Smooth muscle cell (in vitro differentiated cells): ENCODE measurements at regions not wholly inside any gene's neighbourhood (a gene's known extent, or its start where the extent isn't known, plus 50 kb on each side); places are given as distances from the start of the nearest gene placed in this dataset.

Experiments
- DNase-seq: peaks from one replicate; lab custom pipeline; 2025; ENCODE audit not compliant: unreplicated experiment; lab: John Stamatoyannopoulos, UW
- H2AFZ ChIP-seq: fragments of 200-600 bp; sonication (generic); 2 replicates; pipeline ENCODE4 v1.6.0; 2016; ENCODE audit warnings: antibody characterized with exemption, low read depth, mild to moderate bottlenecking
- H3F3A ChIP-seq: fragments of 200-600 bp; sonication (generic); 2 replicates; pipeline ENCODE4 v1.6.0; 2017; ENCODE audit warnings: antibody characterized with exemption, low read depth
- H3K27ac ChIP-seq: fragments of 200-600 bp; sonication (generic); 2 replicates; pipeline ENCODE4 v1.5.1; 2016; ENCODE audit warnings: low read depth, mild to moderate bottlenecking
- H3K27me3 ChIP-seq: fragments of 200-600 bp; sonication (generic); 2 replicates; pipeline ENCODE4 v1.6.1; 2016; ENCODE audit warnings: low read depth, mild to moderate bottlenecking
- H3K36me3 ChIP-seq: fragments of 200-600 bp; sonication (generic); 2 replicates; pipeline ENCODE4 v1.5.1; 2016; ENCODE audit warnings: low read depth
- H3K4me1 ChIP-seq: fragments of 200-600 bp; sonication (generic); 2 replicates; pipeline ENCODE4 v1.5.1; 2016; ENCODE audit warnings: low read depth
- H3K4me2 ChIP-seq: fragments of 200-600 bp; sonication (generic); 2 replicates; pipeline ENCODE4 v1.6.0; 2016; ENCODE audit warnings: mild to moderate bottlenecking
- H3K4me3 ChIP-seq: fragments of 200-600 bp; sonication (generic); 2 replicates; pipeline ENCODE4 v1.5.1; 2016; ENCODE audit warnings: mild to moderate bottlenecking
- H3K79me2 ChIP-seq: fragments of 200-600 bp; sonication (generic); 2 replicates; pipeline ENCODE4 v1.6.0; 2016; ENCODE audit warnings: low read depth, mild to moderate bottlenecking
- H3K9ac ChIP-seq: fragments of 200-600 bp; sonication (generic); 2 replicates; pipeline ENCODE4 v1.6.0; 2016; ENCODE audit warnings: low read depth
- H3K9me3 ChIP-seq: fragments of 200-600 bp; sonication (generic); replicated peaks from 2 replicates; pipeline ENCODE4 v1.5.1; 2016; ENCODE audit warnings: low read depth
- H4K20me1 ChIP-seq: fragments of 200-600 bp; sonication (generic); 2 replicates; pipeline ENCODE4 v1.6.0; 2016; ENCODE audit warnings: low read depth
- WGBS: methylation state at CpG from one replicate; pipeline ENCODE4 v1.1.7; 2016; ENCODE audit warnings: low lambda C conversion rate; 5-methylcytosine and 5-hydroxymethylcytosine counted together
- TF ChIP-seq, protein P1 (sequence below): fragments of 200-600 bp; sonication (generic); IDR thresholded peaks from 2 replicates; pipeline ENCODE4 v1.5.1; 2017; ENCODE audit warnings: borderline replicate concordance, mild to moderate bottlenecking, antibody characterized with exemption; ENCODE audit not compliant: insufficient read depth, poor library complexity, severe bottlenecking

DNA sequence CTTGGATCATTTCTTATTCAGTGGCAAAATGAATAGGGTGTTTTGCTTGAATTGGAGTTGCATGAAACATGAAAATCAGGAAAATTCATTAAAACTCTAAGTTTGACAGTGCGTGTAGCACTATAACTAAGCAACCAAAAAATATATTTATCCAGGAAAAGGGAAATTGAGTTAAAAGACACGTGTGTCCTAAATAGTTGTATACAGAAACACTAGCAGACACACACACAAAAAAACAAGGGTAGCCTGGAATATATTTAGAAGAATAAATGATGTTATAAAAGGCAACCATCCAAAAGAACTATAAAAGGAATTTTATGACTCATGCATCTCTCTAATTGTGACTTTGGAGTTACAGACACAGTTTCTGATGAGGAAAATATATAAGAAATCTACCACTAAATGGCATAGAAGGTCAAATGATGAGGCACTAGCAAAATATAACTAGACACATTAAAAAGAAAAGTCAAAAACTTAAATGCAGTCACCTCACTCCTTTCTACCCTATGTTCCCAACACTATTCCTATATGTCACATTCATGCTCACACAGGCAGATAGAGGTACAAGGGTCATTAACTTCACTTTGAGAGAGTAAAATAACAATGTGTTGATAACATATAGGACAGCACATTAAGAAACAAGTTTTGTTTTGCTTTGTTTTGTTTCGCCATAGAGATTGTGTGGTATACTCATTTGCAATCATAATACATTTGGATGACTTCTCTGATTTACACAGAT is 793.6 kb upstream of the INTU start:
- Histone ChIP-seq H3K9ac (no peak overlapping the region), H3K27ac (no peak overlapping the region), H3K79me2 (no peaks in the 10 kb centered on the region), H3K4me2 (no peak overlapping the region), H2AFZ (no peak overlapping the region), H3K4me3 (no peak overlapping the region), H3K27me3 (no peaks in the 10 kb centered on the region), H3F3A (no peaks in the 10 kb centered on the region), H4K20me1 (no peaks in the 10 kb centered on the region), H3K36me3 (no peaks in the 10 kb centered on the region), H3K9me3 (no peaks in the 10 kb centered on the region), H3K4me1 (no peaks in the 10 kb centered on the region)
- WGBS, result 90% methylated on average over 3 of the region's 3 CpGs
- no peak for DNase-seq
- TF ChIP-seq, protein P1, sequence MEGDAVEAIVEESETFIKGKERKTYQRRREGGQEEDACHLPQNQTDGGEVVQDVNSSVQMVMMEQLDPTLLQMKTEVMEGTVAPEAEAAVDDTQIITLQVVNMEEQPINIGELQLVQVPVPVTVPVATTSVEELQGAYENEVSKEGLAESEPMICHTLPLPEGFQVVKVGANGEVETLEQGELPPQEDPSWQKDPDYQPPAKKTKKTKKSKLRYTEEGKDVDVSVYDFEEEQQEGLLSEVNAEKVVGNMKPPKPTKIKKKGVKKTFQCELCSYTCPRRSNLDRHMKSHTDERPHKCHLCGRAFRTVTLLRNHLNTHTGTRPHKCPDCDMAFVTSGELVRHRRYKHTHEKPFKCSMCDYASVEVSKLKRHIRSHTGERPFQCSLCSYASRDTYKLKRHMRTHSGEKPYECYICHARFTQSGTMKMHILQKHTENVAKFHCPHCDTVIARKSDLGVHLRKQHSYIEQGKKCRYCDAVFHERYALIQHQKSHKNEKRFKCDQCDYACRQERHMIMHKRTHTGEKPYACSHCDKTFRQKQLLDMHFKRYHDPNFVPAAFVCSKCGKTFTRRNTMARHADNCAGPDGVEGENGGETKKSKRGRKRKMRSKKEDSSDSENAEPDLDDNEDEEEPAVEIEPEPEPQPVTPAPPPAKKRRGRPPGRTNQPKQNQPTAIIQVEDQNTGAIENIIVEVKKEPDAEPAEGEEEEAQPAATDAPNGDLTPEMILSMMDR, result no peak

DNA sequence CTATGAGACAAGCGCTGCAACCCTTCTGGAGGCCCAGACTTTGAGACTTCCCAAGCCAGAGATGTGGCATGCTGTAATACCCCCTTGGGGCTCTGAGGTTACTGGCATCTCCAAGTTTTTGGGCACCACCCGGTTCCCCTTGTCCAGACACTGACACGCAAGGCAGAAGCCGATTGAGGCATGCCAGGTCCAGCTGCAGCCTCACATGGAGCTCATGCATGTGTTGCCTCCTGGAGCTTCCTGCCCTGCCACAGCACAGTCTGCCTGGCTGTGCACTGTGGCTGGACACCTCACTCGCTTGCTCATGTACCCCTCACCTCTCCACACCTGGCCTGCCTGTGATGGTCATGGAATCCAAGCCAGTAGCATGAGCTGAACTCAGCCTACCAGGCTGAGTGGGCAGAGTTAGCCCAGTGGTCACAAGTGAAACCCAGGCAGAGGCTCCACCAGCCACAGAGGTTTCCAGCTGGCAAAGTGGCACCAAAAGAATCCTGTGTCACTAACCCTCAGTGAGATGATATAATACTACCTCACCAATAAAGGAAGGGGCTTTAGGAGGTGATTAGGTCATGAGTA is 789.2 kb upstream of the INTU start:
- Histone ChIP-seq H3K4me2 (no peak overlapping the region), H3K27me3 (no peaks in the 10 kb centered on the region), H2AFZ (no peak overlapping the region), H3F3A (no peaks in the 10 kb centered on the region), H3K4me1 (no peaks in the 10 kb centered on the region), H4K20me1 (no peaks in the 10 kb centered on the region), H3K27ac (no peak overlapping the region), H3K9me3 (no peaks in the 10 kb centered on the region), H3K79me2 (no peaks in the 10 kb centered on the region), H3K9ac (no peak overlapping the region), H3K36me3 (no peaks in the 10 kb centered on the region), H3K4me3 (no peak overlapping the region)
- TF ChIP-seq, protein P1, result no peak
- WGBS, result 99% methylated on average over 4 of the region's 5 CpGs
- DNase-seq, result no peak

DNA sequence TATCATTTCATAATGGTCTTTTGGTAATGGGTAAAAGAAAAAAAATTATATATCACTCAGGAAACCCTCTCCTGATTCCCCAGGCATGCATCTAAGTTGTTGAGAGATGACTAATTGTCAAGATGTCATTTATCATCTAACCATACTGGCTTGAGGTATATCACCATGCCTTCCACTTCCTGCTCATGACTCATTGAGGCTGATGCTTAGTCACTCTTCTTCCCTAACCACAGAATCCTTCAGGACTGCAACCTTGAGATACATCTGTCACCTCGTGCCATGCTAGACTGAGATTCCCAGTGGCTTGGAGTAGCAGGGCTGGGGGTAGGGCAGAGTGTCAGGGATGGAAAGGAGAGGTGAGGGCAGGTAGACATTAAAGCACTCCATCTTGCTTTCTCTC is 782.5 kb upstream of the INTU start:
- H3K9ac ChIP-seq, result no peak overlapping the region
- no peaks in the 10 kb centered on the region for H3K36me3 ChIP-seq
- no peaks in the 10 kb centered on the region for H3K9me3 ChIP-seq
- peak overlapping the region; percentile 72 for H3K4me2 ChIP-seq
- H2AFZ ChIP-seq, result no peak overlapping the region
- peak overlapping the region; percentile 64 for H3K27ac ChIP-seq
- no peaks in the 10 kb centered on the region for H3K27me3 ChIP-seq
- H3K4me1 ChIP-seq, result peaks cover 12% of the 10 kb centered on the region
- H3K79me2 ChIP-seq, result no peaks in the 10 kb centered on the region
- TF ChIP-seq, protein P1, result no peak
- no peaks in the 10 kb centered on the region for H4K20me1 ChIP-seq
- H3K4me3 ChIP-seq, result no peak overlapping the region
- H3F3A ChIP-seq, result no peaks in the 10 kb centered on the region
- WGBS, result 0% methylated on average over 1 of the region's 1 CpG
- DNase-seq, result no peak

DNA sequence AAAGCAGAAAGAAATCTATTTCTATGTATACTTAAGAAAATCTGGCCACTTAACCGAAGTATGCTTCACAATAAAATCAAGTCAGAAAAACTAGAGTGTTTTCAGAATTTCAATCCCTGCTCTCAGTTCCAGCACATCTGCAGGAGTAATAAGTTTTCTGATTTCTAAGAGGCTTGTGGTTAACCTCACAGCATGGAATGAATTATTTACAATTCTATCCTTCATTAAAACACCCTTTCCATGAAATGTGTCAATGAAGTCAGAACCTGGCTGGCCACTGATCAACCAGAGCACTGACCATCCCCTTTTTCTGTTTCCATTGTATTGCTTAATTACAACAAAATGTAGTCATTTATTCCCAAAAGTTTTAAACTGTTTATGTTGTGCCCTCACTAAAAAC is 781.4 kb upstream of the INTU start:
- no peak for DNase-seq
- H3K27ac ChIP-seq, result peak overlapping the region; percentile 61

More for the DNA sequence above, 781.4 kb upstream of the INTU start:
- no peaks in the 10 kb centered on the region for H3K27me3 ChIP-seq
- no peak overlapping the region for H2AFZ ChIP-seq
- TF ChIP-seq, protein P1, result no peak
- no peaks in the 10 kb centered on the region for H4K20me1 ChIP-seq
- H3K36me3 ChIP-seq, result no peaks in the 10 kb centered on the region
- no peak overlapping the region for H3K9ac ChIP-seq
- no peaks in the 10 kb centered on the region for H3K79me2 ChIP-seq
- H3K4me1 ChIP-seq, result peaks cover 12% of the 10 kb centered on the region
- 90% methylated on average over 1 of the region's 1 CpG for WGBS
- no peak overlapping the region for H3K4me3 ChIP-seq
- no peaks in the 10 kb centered on the region for H3K9me3 ChIP-seq
- H3F3A ChIP-seq, result no peaks in the 10 kb centered on the region
- H3K4me2 ChIP-seq, result peak overlapping the region; percentile 35
